ENCODE measurements at regions not wholly inside any gene's neighbourhood (a gene's known extent, or its start where the extent isn't known, plus 50 kb on each side); places are given as distances from the start of the nearest gene placed in this dataset.

DNA sequence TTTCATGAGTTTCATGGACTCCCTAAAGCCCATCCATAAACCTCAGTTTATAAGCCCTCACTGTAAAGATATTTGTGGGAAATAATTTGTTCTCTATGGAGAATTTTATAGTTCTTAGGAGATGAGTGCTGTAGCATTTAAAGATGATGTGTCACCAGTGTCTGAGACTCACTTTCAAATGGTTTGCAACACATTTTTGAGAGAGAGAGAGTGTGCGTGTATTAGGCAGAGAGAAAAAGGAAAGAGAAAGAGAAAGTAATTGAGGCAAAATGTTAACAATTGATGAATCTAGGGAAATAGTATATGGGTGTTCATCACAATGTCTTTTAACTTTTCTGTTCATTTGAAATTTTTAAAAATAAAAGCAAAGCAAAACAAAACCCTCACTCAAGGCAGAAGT, 479.0 kb downstream of the ZSWIM6 start:
- DNase-seq (ENCODE audit: extremely low spot score in 2 of 2), result no peak
- Histone ChIP-seq H3K27ac (no peak overlapping the region), H3K9me3 (no peaks in the 10 kb centered on the region), H3K36me3 (no peaks in the 10 kb centered on the region), H3K4me3 (no peak overlapping the region), H3K27me3 (no peaks in the 10 kb centered on the region), H3K4me1 (no peaks in the 10 kb centered on the region)
- TF ChIP-seq POLR2AphosphoS5 (IDR thresholded peaks at IDR 0.05; ENCODE audit: insufficient read depth in 1 of 2, low read depth in 1 of 2) (no peak), POLR2A (IDR thresholded peaks at IDR 0.05) (no peak)
- TF ChIP-seq, protein P1, sequence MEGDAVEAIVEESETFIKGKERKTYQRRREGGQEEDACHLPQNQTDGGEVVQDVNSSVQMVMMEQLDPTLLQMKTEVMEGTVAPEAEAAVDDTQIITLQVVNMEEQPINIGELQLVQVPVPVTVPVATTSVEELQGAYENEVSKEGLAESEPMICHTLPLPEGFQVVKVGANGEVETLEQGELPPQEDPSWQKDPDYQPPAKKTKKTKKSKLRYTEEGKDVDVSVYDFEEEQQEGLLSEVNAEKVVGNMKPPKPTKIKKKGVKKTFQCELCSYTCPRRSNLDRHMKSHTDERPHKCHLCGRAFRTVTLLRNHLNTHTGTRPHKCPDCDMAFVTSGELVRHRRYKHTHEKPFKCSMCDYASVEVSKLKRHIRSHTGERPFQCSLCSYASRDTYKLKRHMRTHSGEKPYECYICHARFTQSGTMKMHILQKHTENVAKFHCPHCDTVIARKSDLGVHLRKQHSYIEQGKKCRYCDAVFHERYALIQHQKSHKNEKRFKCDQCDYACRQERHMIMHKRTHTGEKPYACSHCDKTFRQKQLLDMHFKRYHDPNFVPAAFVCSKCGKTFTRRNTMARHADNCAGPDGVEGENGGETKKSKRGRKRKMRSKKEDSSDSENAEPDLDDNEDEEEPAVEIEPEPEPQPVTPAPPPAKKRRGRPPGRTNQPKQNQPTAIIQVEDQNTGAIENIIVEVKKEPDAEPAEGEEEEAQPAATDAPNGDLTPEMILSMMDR (IDR thresholded peaks at IDR 0.05), result no peak
- intact Hi-C loops (cut with DNase I), result no loop called here

DNA sequence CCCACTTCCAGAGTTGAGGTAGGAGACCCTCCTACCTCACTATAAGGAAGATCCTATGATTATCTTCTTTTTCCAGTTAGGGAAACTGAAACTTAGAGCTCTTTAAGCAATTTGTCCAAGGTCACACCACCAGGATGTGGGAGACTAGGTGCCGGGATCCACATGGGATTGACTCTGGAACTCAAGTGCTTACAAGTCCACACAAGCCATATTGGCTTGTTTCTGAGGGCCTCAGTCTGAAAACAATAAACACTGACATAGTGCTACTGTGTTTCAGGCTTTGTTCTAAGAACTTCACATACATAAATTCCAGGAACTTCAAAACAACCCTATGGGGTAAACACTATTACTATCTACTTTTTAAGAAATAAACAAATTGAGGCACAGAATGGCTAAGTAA, 481.3 kb downstream of the ZSWIM6 start:
- Histone ChIP-seq H3K36me3 (no peaks in the 10 kb centered on the region), H3K27ac (no peak overlapping the region), H3K27me3 (no peaks in the 10 kb centered on the region), H3K4me3 (no peak overlapping the region), H3K9me3 (no peaks in the 10 kb centered on the region), H3K4me1 (no peaks in the 10 kb centered on the region)
- intact Hi-C loops (cut with DNase I), result no loop called here
- TF ChIP-seq, protein P1 (IDR thresholded peaks at IDR 0.05), result no peak
- DNase-seq (ENCODE audit: extremely low spot score in 2 of 2), result no peak

DNA sequence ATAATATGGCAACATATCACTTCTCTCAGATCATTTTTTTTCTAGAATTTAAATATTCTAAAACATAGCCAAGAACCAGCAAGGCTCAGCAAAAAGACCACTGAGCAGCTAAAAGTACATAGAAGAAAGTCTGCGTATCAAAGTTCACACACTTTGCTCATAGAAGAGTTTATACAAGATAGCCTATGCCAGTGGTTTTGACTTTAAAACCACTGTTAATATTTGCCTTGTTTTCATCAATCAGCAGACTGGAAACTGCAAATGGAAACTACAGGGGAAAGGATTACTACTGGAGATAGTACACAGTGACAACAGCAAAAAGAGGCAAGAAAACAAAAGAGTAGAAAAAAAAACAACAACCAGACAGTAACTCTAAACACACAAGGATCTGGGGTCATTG, 483.3 kb downstream of the ZSWIM6 start:
- TF ChIP-seq, protein P1 (IDR thresholded peaks at IDR 0.05), result no peak
- TF ChIP-seq POLR2A (IDR thresholded peaks at IDR 0.05) (no peak), POLR2AphosphoS5 (IDR thresholded peaks at IDR 0.05; ENCODE audit: insufficient read depth in 1 of 2, low read depth in 1 of 2) (no peak)
- intact Hi-C loops (cut with DNase I), result no loop called here
- Histone ChIP-seq H3K4me3 (no peak overlapping the region), H3K27ac (no peak overlapping the region), H3K27me3 (no peaks in the 10 kb centered on the region), H3K36me3 (no peaks in the 10 kb centered on the region), H3K9me3 (no peaks in the 10 kb centered on the region), H3K4me1 (no peaks in the 10 kb centered on the region)
- DNase-seq (ENCODE audit: extremely low spot score in 2 of 2), result no peak

DNA sequence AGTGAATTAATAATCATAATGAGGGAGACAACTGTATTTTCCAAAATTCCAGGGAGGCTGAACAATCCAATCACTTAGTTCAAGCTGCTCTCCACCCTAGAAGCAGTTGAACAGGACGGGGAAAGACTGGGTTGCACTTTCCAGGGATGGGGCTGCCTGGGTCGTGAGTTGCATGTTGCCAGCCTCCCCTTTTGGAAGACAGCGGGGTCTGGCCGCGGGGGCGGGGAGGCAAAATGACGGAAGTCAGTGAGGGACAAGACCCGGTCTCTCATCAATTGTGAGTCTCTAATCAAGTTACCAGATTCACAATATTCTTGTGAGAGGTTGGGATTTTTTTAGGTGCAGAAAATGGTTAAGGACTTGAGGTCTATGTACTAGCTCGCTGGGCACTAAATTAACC, 484.1 kb downstream of the ZSWIM6 start:
- intact Hi-C loops (cut with DNase I), result no loop called here
- Histone ChIP-seq H3K9me3 (no peaks in the 10 kb centered on the region), H3K4me1 (no peaks in the 10 kb centered on the region), H3K27ac (no peak overlapping the region), H3K27me3 (no peaks in the 10 kb centered on the region), H3K36me3 (no peaks in the 10 kb centered on the region), H3K4me3 (no peak overlapping the region)
- TF ChIP-seq, protein P1 (IDR thresholded peaks at IDR 0.05), result no peak
- no peak for TF ChIP-seq POLR2AphosphoS5 (IDR thresholded peaks at IDR 0.05; ENCODE audit: insufficient read depth in 1 of 2, low read depth in 1 of 2)
- TF ChIP-seq POLR2A (IDR thresholded peaks at IDR 0.05), result no peak
- DNase-seq (ENCODE audit: extremely low spot score in 2 of 2), result no peak

DNA sequence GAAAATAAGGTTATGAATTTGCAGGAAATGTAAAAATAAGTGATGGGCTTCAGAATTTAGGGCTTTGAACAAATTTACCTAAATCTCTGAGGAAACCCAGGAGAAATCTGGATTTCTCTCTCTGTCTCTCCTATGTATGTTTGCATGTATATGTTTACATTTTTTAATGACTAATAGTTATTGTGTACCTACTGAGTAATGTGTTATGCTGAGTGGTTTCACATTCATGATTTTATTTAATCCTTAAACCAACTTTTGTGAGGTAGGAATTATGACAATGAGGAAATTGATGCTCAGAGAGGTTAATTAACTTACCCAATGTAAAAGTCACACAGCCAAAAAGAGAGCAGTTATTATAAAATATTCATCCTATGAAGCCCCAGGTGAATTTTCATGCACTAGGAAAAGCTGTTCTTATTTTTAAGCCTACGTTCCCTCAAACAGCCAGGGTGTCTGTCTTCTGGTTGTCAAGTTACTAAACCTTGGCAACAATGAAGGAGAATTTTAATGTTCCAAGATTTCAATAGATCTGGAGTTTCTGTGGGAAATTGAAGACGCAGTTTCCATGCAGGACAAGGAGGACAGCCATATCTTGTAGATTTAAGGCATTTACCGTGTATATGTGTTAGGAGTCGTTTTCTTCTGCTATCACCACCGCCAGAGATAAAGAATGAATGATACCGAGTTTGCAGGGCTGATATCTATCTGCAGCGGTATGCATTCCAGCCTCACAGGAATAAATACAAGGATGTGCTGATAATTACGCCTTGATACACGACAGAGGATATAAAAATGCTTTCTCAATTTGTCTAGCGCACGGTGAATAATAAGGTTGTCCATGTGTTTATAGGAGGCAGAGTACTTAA, 484.8 kb downstream of the ZSWIM6 start:
- no peak for DNase-seq (ENCODE audit: extremely low spot score in 2 of 2)
- H3K4me1 ChIP-seq, result no peaks in the 10 kb centered on the region
- intact Hi-C loops (cut with DNase I), result no loop called here
- no peaks in the 10 kb centered on the region for H3K27me3 ChIP-seq
- no peak overlapping the region for H3K4me3 ChIP-seq
- H3K9me3 ChIP-seq, result no peaks in the 10 kb centered on the region
- TF ChIP-seq POLR2A (IDR thresholded peaks at IDR 0.05) (no peak), POLR2AphosphoS5 (IDR thresholded peaks at IDR 0.05; ENCODE audit: insufficient read depth in 1 of 2, low read depth in 1 of 2) (no peak)
- TF ChIP-seq, protein P1 (IDR thresholded peaks at IDR 0.05), result no peak
- no peaks in the 10 kb centered on the region for H3K36me3 ChIP-seq
- H3K27ac ChIP-seq, result no peak overlapping the region

Measured in vagina (tissue), 2 donors.